ENCODE measurements at regions not wholly inside any gene's neighbourhood (a gene's known extent, or its start where the extent isn't known, plus 50 kb on each side); places are given as distances from the start of the nearest gene placed in this dataset.

DNA sequence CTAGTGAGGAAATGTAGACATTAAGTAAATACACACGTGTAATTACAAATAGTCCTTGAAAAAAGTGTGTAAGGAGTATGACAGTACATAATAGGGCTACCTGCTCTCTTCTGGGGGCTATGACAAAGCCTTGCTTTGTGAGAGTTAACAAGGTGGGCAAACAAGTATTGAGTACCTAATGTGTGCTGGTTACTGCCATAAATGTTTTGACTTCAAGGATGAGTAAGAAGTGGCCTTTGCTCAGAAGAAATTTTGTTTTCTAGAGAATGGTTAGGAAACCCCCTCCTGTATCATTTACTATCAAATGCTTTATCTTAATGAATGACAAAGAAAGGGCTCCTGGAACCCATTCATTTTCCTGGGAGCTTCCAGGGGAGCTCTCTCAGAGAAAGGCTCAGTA, 167.0 kb upstream of the CASK start:
- 36 to 67% methylated on average over 1 of the region's 1 CpG for WGBS, 2 donors
- Histone ChIP-seq H3K27me3 (ENCODE audit: control insufficient read depth in 1 of 2, insufficient read depth in 2 of 2, low read length in 2 of 2) (no peaks in the 10 kb centered on the region), H3K36me3 (ENCODE audit: control insufficient read depth in 2 of 2, insufficient read depth in 2 of 2, low read length in 1 of 2) (no peaks in the 10 kb centered on the region), H3K9me3 (ENCODE audit: control insufficient read depth in 2 of 2, insufficient read depth in 1 of 2, low read depth in 1 of 2, low read length in 1 of 2) (no peaks in the 10 kb centered on the region), H3K27ac (ENCODE audit: low read depth in 2 of 2, low read length in 1 of 2) (no peak overlapping the region), H3K4me1 (ENCODE audit: control insufficient read depth in 2 of 2, insufficient read depth in 2 of 2, low read length in 1 of 2) (no peaks in the 10 kb centered on the region), H3K4me3 (ENCODE audit: low read depth in 1 of 2, low read length in 2 of 2) (no peak overlapping the region)

DNA sequence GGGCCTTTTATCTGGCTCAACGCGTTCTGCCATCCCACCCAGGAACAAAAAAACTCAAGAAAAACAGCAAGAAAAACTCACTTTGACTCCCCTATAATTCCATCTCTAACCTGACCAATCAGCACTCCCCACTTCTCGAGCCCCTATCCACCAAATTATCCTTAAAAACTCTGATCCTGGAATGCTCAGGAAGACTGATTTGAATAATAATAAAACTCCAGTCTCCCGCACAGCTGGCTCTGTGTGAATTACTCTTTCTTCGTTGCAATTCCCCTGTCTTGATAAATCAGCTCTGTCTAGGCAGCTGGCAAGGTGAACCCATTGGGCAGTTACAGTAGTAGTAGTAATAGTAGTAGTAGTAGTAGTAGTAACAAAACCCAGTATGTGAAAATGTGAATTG, 165.7 kb upstream of the CASK start:
- H3K9me3 ChIP-seq (ENCODE audit: control insufficient read depth in 2 of 2, insufficient read depth in 1 of 2, low read depth in 1 of 2, low read length in 1 of 2), result no peaks in the 10 kb centered on the region
- no peak overlapping the region for H3K27ac ChIP-seq (ENCODE audit: low read depth in 2 of 2, low read length in 1 of 2)
- no peaks in the 10 kb centered on the region for H3K27me3 ChIP-seq (ENCODE audit: control insufficient read depth in 1 of 2, insufficient read depth in 2 of 2, low read length in 2 of 2)
- no peak overlapping the region for H3K4me3 ChIP-seq (ENCODE audit: low read depth in 1 of 2, low read length in 2 of 2)
- no peaks in the 10 kb centered on the region for H3K4me1 ChIP-seq (ENCODE audit: control insufficient read depth in 2 of 2, insufficient read depth in 2 of 2, low read length in 1 of 2)
- H3K36me3 ChIP-seq (ENCODE audit: control insufficient read depth in 2 of 2, insufficient read depth in 2 of 2, low read length in 1 of 2), result no peaks in the 10 kb centered on the region
- 76 to 92% methylated on average over 5 of the region's 5 CpGs for WGBS, 2 donors

DNA sequence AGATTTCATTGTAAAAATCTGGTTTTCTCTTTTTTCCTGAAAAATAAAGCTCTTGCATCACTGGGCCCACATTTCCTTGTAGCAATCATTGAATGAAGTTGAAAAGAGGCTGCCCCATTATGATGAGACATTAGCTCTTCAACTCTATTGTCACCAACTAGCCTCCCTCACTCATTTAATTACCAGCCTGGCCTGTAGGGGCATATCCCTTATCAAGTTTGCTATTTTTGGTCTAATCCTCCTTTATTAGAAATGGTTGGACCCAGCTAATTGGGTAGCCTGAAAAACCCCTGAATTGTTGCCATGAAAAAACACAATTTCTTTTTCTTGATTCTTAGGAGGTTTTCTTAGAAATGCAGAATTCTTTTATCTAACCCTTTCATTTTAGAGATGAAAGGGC, 164.6 kb upstream of the CASK start:
- no peaks in the 10 kb centered on the region for H3K27me3 ChIP-seq (ENCODE audit: control insufficient read depth in 1 of 2, insufficient read depth in 2 of 2, low read length in 2 of 2)
- no peaks in the 10 kb centered on the region for H3K36me3 ChIP-seq (ENCODE audit: control insufficient read depth in 2 of 2, insufficient read depth in 2 of 2, low read length in 1 of 2)
- H3K4me3 ChIP-seq (ENCODE audit: low read depth in 1 of 2, low read length in 2 of 2), result no peak overlapping the region
- no peaks in the 10 kb centered on the region for H3K4me1 ChIP-seq (ENCODE audit: control insufficient read depth in 2 of 2, insufficient read depth in 2 of 2, low read length in 1 of 2)
- no peak overlapping the region for H3K27ac ChIP-seq (ENCODE audit: low read depth in 2 of 2, low read length in 1 of 2)
- H3K9me3 ChIP-seq (ENCODE audit: control insufficient read depth in 2 of 2, insufficient read depth in 1 of 2, low read depth in 1 of 2, low read length in 1 of 2), result no peaks in the 10 kb centered on the region

DNA sequence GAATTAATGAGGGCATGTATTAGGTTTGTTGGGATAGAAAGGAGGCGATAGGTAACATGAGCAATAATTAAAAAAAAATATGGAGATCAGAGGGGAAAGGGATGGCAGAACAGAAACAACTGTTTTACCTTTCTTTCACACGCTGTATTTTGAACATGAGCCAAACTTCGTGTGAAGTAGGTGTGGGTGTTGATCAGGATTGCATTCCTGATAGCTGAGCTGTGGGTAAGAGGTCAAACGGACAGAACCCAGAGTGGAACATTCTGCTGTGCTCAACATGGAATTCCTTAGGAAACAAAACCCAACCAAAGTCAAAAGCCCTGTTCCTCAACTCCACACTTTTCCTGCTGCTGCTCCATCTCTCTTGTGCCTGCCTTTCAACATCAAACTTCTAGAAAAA, 162.5 kb upstream of the CASK start:
- Histone ChIP-seq H3K27ac (ENCODE audit: low read depth in 2 of 2, low read length in 1 of 2) (no peak overlapping the region), H3K9me3 (ENCODE audit: control insufficient read depth in 2 of 2, insufficient read depth in 1 of 2, low read depth in 1 of 2, low read length in 1 of 2) (no peaks in the 10 kb centered on the region), H3K27me3 (ENCODE audit: control insufficient read depth in 1 of 2, insufficient read depth in 2 of 2, low read length in 2 of 2) (no peaks in the 10 kb centered on the region), H3K4me3 (ENCODE audit: low read depth in 1 of 2, low read length in 2 of 2) (no peak overlapping the region), H3K4me1 (ENCODE audit: control insufficient read depth in 2 of 2, insufficient read depth in 2 of 2, low read length in 1 of 2) (no peaks in the 10 kb centered on the region), H3K36me3 (ENCODE audit: control insufficient read depth in 2 of 2, insufficient read depth in 2 of 2, low read length in 1 of 2) (no peaks in the 10 kb centered on the region)
- WGBS, 2 donors, result 45 to 49% methylated on average over 4 of the region's 4 CpGs

DNA sequence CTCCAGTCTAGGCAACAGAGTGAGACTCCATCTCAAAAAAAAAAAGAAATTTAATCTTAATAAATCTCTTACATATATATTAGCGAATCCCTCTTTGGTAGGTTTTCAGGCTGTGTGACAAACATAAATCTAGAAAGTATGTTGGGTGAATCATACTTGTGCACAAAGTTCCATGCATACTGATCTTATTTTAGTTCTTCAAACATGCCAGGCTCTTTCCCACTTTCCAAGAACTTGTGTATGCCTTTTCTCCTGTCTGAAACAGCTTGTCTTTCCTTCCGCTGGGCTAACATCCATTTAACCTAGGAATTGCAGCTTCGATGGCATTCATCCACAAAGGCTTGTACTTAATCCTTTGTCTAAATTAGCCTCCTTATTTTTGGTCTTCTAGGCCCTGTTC, 156.6 kb upstream of the CASK start:
- H3K4me1 ChIP-seq (ENCODE audit: control insufficient read depth in 2 of 2, insufficient read depth in 2 of 2, low read length in 1 of 2), result no peaks in the 10 kb centered on the region
- no peaks in the 10 kb centered on the region for H3K36me3 ChIP-seq (ENCODE audit: control insufficient read depth in 2 of 2, insufficient read depth in 2 of 2, low read length in 1 of 2)
- H3K27ac ChIP-seq (ENCODE audit: low read depth in 2 of 2, low read length in 1 of 2), result no peak overlapping the region
- H3K4me3 ChIP-seq (ENCODE audit: low read depth in 1 of 2, low read length in 2 of 2), result no peak overlapping the region
- 84 to 86% methylated on average over 3 of the region's 3 CpGs for WGBS, 2 donors
- no peaks in the 10 kb centered on the region for H3K9me3 ChIP-seq (ENCODE audit: control insufficient read depth in 2 of 2, insufficient read depth in 1 of 2, low read depth in 1 of 2, low read length in 1 of 2)
- H3K27me3 ChIP-seq (ENCODE audit: control insufficient read depth in 1 of 2, insufficient read depth in 2 of 2, low read length in 2 of 2), result no peaks in the 10 kb centered on the region

DNA sequence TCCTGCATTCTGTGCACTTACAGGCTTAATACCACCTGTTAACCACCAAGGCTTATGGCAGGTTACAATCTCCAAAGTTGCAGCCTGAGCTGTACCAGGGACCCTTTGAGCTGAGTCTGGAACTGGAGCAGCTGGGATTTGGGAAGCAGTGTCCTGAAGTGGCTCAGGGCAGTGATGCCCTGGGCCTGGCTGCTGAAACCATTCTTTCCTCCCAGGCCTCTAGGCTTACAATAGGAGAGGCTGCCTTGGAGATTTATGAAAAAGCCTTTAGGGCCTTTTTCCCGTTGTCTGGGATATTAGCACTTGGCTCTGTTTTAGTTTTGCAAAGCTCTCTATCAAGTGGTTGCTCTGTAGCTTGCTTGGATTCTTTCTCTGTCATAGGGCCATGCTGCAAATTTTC, 154.3 kb upstream of the CASK start:
- Histone ChIP-seq H3K27ac (ENCODE audit: low read depth in 2 of 2, low read length in 1 of 2) (no peak overlapping the region), H3K9me3 (ENCODE audit: control insufficient read depth in 2 of 2, insufficient read depth in 1 of 2, low read depth in 1 of 2, low read length in 1 of 2) (no peaks in the 10 kb centered on the region), H3K36me3 (ENCODE audit: control insufficient read depth in 2 of 2, insufficient read depth in 2 of 2, low read length in 1 of 2) (no peaks in the 10 kb centered on the region), H3K4me3 (ENCODE audit: low read depth in 1 of 2, low read length in 2 of 2) (no peak overlapping the region), H3K4me1 (ENCODE audit: control insufficient read depth in 2 of 2, insufficient read depth in 2 of 2, low read length in 1 of 2) (no peaks in the 10 kb centered on the region), H3K27me3 (ENCODE audit: control insufficient read depth in 1 of 2, insufficient read depth in 2 of 2, low read length in 2 of 2) (no peaks in the 10 kb centered on the region)
- 32 to 47% methylated on average over 1 of the region's 1 CpG for WGBS, 2 donors

DNA sequence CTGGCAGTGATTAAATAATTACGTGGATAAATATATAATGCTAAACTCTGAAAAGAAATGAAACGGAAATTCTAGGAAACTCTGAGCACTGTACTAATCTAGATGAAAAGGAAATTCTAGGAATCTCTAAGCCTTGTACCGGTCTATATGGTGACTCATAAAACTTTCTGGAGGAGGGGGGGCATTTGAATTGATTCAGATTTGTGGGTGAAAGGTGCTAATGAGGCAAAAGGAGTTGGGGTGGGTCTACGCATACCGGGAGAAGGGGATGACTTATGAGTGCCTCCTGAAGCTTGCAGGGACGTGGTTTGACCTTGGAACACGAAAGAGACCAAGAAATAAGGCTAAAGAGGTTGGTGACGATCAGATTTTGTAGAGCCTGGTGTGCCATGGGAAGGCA, 151.7 kb upstream of the CASK start:
- no peaks in the 10 kb centered on the region for H3K36me3 ChIP-seq (ENCODE audit: control insufficient read depth in 2 of 2, insufficient read depth in 2 of 2, low read length in 1 of 2)
- 63 to 70% methylated on average over 8 of the region's 8 CpGs for WGBS, 2 donors
- H3K4me1 ChIP-seq (ENCODE audit: control insufficient read depth in 2 of 2, insufficient read depth in 2 of 2, low read length in 1 of 2), result no peaks in the 10 kb centered on the region
- H3K4me3 ChIP-seq (ENCODE audit: low read depth in 1 of 2, low read length in 2 of 2), result no peak overlapping the region
- H3K27ac ChIP-seq (ENCODE audit: low read depth in 2 of 2, low read length in 1 of 2), result no peak overlapping the region
- no peaks in the 10 kb centered on the region for H3K9me3 ChIP-seq (ENCODE audit: control insufficient read depth in 2 of 2, insufficient read depth in 1 of 2, low read depth in 1 of 2, low read length in 1 of 2)
- no peaks in the 10 kb centered on the region for H3K27me3 ChIP-seq (ENCODE audit: control insufficient read depth in 1 of 2, insufficient read depth in 2 of 2, low read length in 2 of 2)

DNA sequence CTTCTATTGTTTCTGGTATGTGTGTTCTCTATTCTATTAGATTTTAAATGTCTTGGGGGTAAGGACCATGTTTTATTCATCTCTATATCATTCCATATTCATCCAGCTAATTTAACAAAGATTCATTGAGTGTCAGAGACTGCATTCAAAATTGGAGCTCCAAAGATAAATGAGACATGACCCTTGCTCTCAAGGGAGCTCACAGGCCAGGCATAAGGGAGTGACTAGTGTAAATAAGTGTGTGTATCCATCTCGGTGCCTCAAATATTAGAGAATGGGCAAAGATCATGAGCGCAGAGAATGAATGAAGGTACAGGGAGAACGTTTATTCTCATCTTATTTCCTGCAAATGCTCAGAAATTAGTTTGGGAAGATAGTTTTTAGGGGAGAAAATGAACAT, 150.1 kb upstream of the CASK start:
- H3K4me3 ChIP-seq (ENCODE audit: low read depth in 1 of 2, low read length in 2 of 2), result no peak overlapping the region
- 72 to 82% methylated on average over 3 of the region's 3 CpGs for WGBS, 2 donors
- no peaks in the 10 kb centered on the region for H3K4me1 ChIP-seq (ENCODE audit: control insufficient read depth in 2 of 2, insufficient read depth in 2 of 2, low read length in 1 of 2)
- H3K27ac ChIP-seq (ENCODE audit: low read depth in 2 of 2, low read length in 1 of 2), result no peak overlapping the region
- no peaks in the 10 kb centered on the region for H3K27me3 ChIP-seq (ENCODE audit: control insufficient read depth in 1 of 2, insufficient read depth in 2 of 2, low read length in 2 of 2)
- no peaks in the 10 kb centered on the region for H3K36me3 ChIP-seq (ENCODE audit: control insufficient read depth in 2 of 2, insufficient read depth in 2 of 2, low read length in 1 of 2)
- H3K9me3 ChIP-seq (ENCODE audit: control insufficient read depth in 2 of 2, insufficient read depth in 1 of 2, low read depth in 1 of 2, low read length in 1 of 2), result no peaks in the 10 kb centered on the region

DNA sequence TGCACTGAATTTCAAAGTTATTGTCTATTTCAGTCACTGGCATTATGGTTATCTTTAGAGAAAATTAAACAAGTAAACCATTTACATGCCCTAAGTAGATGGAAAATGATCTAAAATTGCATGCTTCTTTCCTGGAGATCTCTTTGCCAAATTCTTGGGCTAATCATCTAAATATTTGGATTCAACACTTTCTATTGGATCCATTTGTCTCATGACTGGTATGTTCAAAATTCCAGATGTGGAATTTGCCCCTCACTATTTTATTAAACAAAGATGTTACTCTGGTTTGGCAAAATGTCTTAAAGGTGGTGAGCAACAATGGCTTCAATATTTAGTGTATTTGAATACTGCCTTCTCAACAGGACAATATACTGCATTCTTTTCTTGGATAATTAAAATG, 147.5 kb upstream of the CASK start:
- no peaks in the 10 kb centered on the region for H3K9me3 ChIP-seq (ENCODE audit: control insufficient read depth in 2 of 2, insufficient read depth in 1 of 2, low read depth in 1 of 2, low read length in 1 of 2)
- H3K27me3 ChIP-seq (ENCODE audit: control insufficient read depth in 1 of 2, insufficient read depth in 2 of 2, low read length in 2 of 2), result no peaks in the 10 kb centered on the region
- no peak overlapping the region for H3K27ac ChIP-seq (ENCODE audit: low read depth in 2 of 2, low read length in 1 of 2)
- no peaks in the 10 kb centered on the region for H3K36me3 ChIP-seq (ENCODE audit: control insufficient read depth in 2 of 2, insufficient read depth in 2 of 2, low read length in 1 of 2)
- no peak overlapping the region for H3K4me3 ChIP-seq (ENCODE audit: low read depth in 1 of 2, low read length in 2 of 2)
- no peaks in the 10 kb centered on the region for H3K4me1 ChIP-seq (ENCODE audit: control insufficient read depth in 2 of 2, insufficient read depth in 2 of 2, low read length in 1 of 2)

DNA sequence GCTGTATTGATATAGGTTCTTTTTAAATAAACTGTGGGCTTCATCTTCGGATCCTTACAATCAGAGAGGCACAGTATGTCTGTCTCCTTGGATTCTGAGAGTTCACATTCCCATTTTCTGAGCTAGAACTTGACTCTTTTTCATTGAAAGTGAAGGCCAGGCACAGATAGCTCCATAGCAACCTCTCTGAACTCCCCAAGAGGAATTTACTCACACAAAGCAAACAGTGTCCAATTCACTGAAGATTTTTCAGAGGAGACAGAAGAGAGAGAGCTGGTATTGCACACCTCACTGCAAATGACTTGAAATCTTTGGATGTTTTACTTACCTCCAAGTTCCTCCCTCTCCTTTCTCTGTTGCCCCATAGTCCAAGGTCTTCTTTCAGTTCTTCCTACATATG, 130.9 kb upstream of the CASK start:
- 78 to 94% methylated on average over 1 of the region's 1 CpG for WGBS, 2 donors
- Histone ChIP-seq H3K9me3 (ENCODE audit: control insufficient read depth in 2 of 2, insufficient read depth in 1 of 2, low read depth in 1 of 2, low read length in 1 of 2) (no peaks in the 10 kb centered on the region), H3K27me3 (ENCODE audit: control insufficient read depth in 1 of 2, insufficient read depth in 2 of 2, low read length in 2 of 2) (no peaks in the 10 kb centered on the region), H3K36me3 (ENCODE audit: control insufficient read depth in 2 of 2, insufficient read depth in 2 of 2, low read length in 1 of 2) (no peaks in the 10 kb centered on the region), H3K4me3 (ENCODE audit: low read depth in 1 of 2, low read length in 2 of 2) (no peak overlapping the region), H3K4me1 (ENCODE audit: control insufficient read depth in 2 of 2, insufficient read depth in 2 of 2, low read length in 1 of 2) (no peaks in the 10 kb centered on the region), H3K27ac (ENCODE audit: low read depth in 2 of 2, low read length in 1 of 2) (no peak overlapping the region)
